MCF 10A (cell line): ENCODE measurements at regions not wholly inside any gene's neighbourhood (a gene's known extent, or its start where the extent isn't known, plus 50 kb on each side); places are given as distances from the start of the nearest gene placed in this dataset.
A peak's percentile ranks its signal among the peaks of the same experiment; 100 is the strongest.

Experiments used
- BruUV-seq: library from RNA; stranded (reverse); fragments of 400-500 nt; replicated peaks from 2 replicates; lab custom pipeline; 2021; lab: Mats Ljungman, UMichigan
- CTCF ChIA-PET: fragments of 300-600 bp; sonication (Branson Sonifier 250); formaldehyde crosslinking; extraction: SDS; loops from one replicate; lab custom pipeline; 2021; ENCODE audit warnings: antibody characterized with exemption, inconsistent platforms; lab: Yijun Ruan, JAX
- POLR2A ChIA-PET: fragments of 300-600, 350-650 bp; sonication (Branson Sonifier 250); formaldehyde crosslinking; extraction: SDS; loops from one replicate; lab custom pipeline; 2020; ENCODE audit warnings: antibody characterized with exemption, inconsistent platforms; lab: Yijun Ruan, JAX
- DNase-seq: peaks from one replicate; pipeline ENCODE4 v3.0.0-alpha.2; 2018; ENCODE audit not compliant: unreplicated experiment
- H3K27ac Mint-ChIP-seq: one replicate; pipeline ENCODE4 v1.8.0; 2022; ENCODE audit warnings: mild to moderate bottlenecking, low read depth, mixed read lengths; ENCODE audit not compliant: unreplicated experiment
- H3K27me3 Mint-ChIP-seq: one replicate; pipeline ENCODE4 v1.8.0; 2022; ENCODE audit warnings: mixed read lengths; ENCODE audit not compliant: insufficient read depth, unreplicated experiment
- H3K36me3 Mint-ChIP-seq: one replicate; pipeline ENCODE4 v1.8.0; 2022; ENCODE audit warnings: mild to moderate bottlenecking, moderate library complexity, mixed read lengths; ENCODE audit not compliant: insufficient read depth, unreplicated experiment
- H3K4me1 Mint-ChIP-seq: one replicate; pipeline ENCODE4 v1.8.0; 2022; ENCODE audit warnings: mixed read lengths; ENCODE audit not compliant: insufficient read depth, unreplicated experiment
- H3K4me3 Mint-ChIP-seq: one replicate; pipeline ENCODE4 v1.8.0; 2022; ENCODE audit warnings: mild to moderate bottlenecking, moderate library complexity, mixed read lengths; ENCODE audit not compliant: unreplicated experiment
- H3K9me3 Mint-ChIP-seq: one replicate; pipeline ENCODE4 v1.8.0; 2022; ENCODE audit warnings: mixed read lengths; ENCODE audit not compliant: unreplicated experiment
- intact Hi-C: fragments of 100-400 bp; cut with micrococcal nuclease; formaldehyde crosslinking; loops from 2 replicates; pipeline ENCODE4 v1.14.1; 2022
- TF ChIP-seq, protein P1 (sequence below): fragments of 200-600 bp; IDR thresholded peaks from one replicate; pipeline ENCODE4 v1.8.0; 2022; ENCODE audit warnings: antibody characterized with exemption, mild to moderate bottlenecking; ENCODE audit not compliant: unreplicated experiment

DNA sequence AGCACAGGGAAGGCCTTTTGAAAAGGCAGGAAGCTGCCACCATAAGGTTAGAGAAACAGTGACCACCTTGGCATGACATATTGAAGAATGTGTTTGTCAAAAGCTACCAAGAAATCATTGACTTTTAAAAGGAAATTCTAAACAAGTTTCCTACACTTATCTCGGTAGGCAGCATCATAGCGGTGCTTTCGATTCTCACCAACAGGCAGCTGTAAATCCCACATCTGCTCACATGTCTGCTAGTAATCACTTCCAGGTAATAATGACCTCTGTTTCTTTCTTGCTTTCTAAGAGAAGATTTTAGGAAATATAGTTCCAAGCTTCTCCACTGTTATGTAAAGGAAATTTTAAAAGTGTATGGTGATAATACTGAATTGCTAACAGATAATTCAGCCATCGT, 821.1 kb upstream of the FOXG1 start:
- intact Hi-C loops, result no loop called here
- H3K36me3 Mint-ChIP-seq, result no peaks in the 10 kb centered on the region
- no peak overlapping the region for H3K4me3 Mint-ChIP-seq
- TF ChIP-seq, protein P1, sequence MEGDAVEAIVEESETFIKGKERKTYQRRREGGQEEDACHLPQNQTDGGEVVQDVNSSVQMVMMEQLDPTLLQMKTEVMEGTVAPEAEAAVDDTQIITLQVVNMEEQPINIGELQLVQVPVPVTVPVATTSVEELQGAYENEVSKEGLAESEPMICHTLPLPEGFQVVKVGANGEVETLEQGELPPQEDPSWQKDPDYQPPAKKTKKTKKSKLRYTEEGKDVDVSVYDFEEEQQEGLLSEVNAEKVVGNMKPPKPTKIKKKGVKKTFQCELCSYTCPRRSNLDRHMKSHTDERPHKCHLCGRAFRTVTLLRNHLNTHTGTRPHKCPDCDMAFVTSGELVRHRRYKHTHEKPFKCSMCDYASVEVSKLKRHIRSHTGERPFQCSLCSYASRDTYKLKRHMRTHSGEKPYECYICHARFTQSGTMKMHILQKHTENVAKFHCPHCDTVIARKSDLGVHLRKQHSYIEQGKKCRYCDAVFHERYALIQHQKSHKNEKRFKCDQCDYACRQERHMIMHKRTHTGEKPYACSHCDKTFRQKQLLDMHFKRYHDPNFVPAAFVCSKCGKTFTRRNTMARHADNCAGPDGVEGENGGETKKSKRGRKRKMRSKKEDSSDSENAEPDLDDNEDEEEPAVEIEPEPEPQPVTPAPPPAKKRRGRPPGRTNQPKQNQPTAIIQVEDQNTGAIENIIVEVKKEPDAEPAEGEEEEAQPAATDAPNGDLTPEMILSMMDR, result no peak
- ChIA-PET CTCF (interaction anchor here (0.6 to 0.7 kb wide), 2 partner anchors 17 to 529 kb away, joined by 3 read pairs; no protein-coding TSS in a partner anchor), POLR2A (no interaction called here)
- peaks cover 2% of the 10 kb centered on the region for H3K27me3 Mint-ChIP-seq
- no peaks in the 10 kb centered on the region for H3K4me1 Mint-ChIP-seq
- no TSS peak for BruUV-seq
- no peaks in the 10 kb centered on the region for H3K9me3 Mint-ChIP-seq
- no peak overlapping the region for H3K27ac Mint-ChIP-seq
- DNase-seq, result no peak

DNA sequence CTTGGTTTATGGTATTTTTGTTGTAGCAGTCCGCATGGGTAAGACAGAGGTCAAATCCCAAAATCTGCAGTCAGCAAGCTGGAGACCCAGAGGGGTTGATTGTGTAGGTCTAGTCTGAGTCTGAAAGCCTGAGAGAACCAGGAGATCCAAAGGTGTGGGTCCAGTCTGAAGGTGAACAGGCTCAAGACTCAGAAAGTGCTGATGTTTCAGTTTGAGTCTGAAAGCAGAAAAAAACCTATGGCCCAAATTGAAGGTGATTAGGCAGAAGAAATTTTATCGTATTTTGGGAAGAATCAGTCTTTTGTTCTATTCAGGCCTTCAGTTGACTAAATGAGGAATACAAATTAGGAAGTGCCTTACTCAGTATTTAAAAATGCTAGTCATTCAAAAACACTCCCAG, 807.8 kb upstream of the FOXG1 start:
- BruUV-seq, result no TSS peak
- no peaks in the 10 kb centered on the region for H3K4me1 Mint-ChIP-seq
- H3K4me3 Mint-ChIP-seq, result no peak overlapping the region
- CTCF ChIA-PET, result no interaction called here
- H3K27me3 Mint-ChIP-seq, result peaks cover 17% of the 10 kb centered on the region
- no peaks in the 10 kb centered on the region for H3K36me3 Mint-ChIP-seq
- TF ChIP-seq, protein P1, result no peak
- POLR2A ChIA-PET, result no interaction called here
- intact Hi-C loops, result no loop called here
- DNase-seq, result no peak
- H3K9me3 Mint-ChIP-seq, result no peaks in the 10 kb centered on the region
- no peak overlapping the region for H3K27ac Mint-ChIP-seq

DNA sequence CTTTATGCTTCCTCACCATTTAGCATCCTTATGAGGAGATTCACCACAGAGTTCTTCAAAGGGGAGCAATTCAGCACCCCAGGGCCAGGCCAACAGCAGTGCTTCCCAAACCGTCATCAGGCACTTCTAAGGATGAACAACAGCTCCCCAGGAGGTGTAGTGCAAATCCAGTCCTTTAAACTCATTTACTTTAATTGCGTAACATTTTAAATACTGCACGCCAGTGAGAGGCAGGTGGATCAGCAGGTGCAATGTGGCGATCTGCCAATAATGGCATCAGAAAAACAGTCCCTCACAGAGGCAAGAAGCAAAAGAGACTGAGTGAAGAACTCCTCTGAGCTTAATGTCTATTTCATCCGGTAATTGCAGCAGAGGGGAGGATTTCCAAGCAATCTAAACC, 770.9 kb upstream of the FOXG1 start:
- Mint-ChIP-seq H3K36me3 (no peaks in the 10 kb centered on the region), H3K27ac (no peak overlapping the region), H3K9me3 (no peaks in the 10 kb centered on the region), H3K4me1 (no peaks in the 10 kb centered on the region), H3K27me3 (peaks cover 80% of the 10 kb centered on the region), H3K4me3 (no peak overlapping the region)
- ChIA-PET POLR2A (no interaction called here), CTCF (no interaction called here)
- no TSS peak for BruUV-seq
- intact Hi-C loops, result no loop called here
- DNase-seq, result peak; percentile 32
- TF ChIP-seq, protein P1, result no peak

DNA sequence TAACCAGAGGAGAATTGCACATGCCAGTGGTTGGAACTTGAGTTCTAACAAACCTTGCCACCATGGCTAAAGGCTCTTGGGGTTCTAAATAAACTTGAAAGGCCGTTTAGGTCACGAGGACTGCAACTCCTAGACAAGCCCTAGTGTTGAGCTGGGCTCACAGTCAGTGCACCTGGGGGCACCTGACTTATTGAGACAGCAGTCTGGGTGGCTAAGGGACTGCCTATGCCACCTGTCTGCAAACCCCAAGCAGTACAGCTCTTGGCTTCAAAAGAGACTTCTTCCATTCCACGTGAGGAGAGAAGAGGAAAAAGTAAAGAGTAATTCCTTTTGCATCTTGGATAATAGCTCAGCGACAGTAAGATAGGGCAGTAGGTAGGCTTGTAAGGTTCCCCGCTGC, 765.6 kb upstream of the FOXG1 start:
- Mint-ChIP-seq H3K36me3 (no peaks in the 10 kb centered on the region), H3K4me1 (no peaks in the 10 kb centered on the region), H3K9me3 (no peaks in the 10 kb centered on the region), H3K4me3 (no peak overlapping the region), H3K27ac (no peak overlapping the region), H3K27me3 (peaks cover 63% of the 10 kb centered on the region)
- no TSS peak for BruUV-seq
- CTCF ChIA-PET, result no interaction called here
- TF ChIP-seq, protein P1, result no peak
- no peak for DNase-seq
- POLR2A ChIA-PET, result interaction anchor here (0.6 kb wide), 1 partner anchor 36 kb away, joined by 3 read pairs; no protein-coding TSS in a partner anchor
- intact Hi-C loops, result no loop called here
